Lung (tissue), 11 donors: ENCODE measurements at regions not wholly inside any gene's neighbourhood (a gene's known extent, or its start where the extent isn't known, plus 50 kb on each side); places are given as distances from the start of the nearest gene placed in this dataset.
"Not testable (repeated sequence)": the region's sequence is repeated elsewhere in the genome, so short reads cannot be mapped to it uniquely, and the experiment has no call there.

Source experiments
- ATAC-seq: fragments of 200-7000 bp; cut with Tn5 transposase; one replicate; pipeline ENCODE4 v1.9.1; 2020; ENCODE audit warnings: moderate number of reproducible peaks; ENCODE audit not compliant: insufficient read depth, low FRiP score
- DNase-seq, 3 donors: peaks; one replicate each; pipeline ENCODE4 v3.0.0-alpha.2; 2013 to 2017
- H3K27ac ChIP-seq, 2 donors: one replicate each; pipeline ENCODE4 v1.5.1; 2013; ENCODE audit warnings: mild to moderate bottlenecking in 2 of 2, moderate library complexity in 2 of 2, control low read depth in 1 of 2, inconsistent platforms in 1 of 2, low read depth in 1 of 2, low read length in 1 of 2
- H3K27me3 ChIP-seq, 3 donors: one replicate each; pipeline ENCODE4 v1.5.1; 2013; ENCODE audit warnings: low read length in 2 of 3; ENCODE audit not compliant: control insufficient read depth in 3 of 3, insufficient read depth in 3 of 3
- H3K36me3 ChIP-seq, 4 donors: one replicate each; pipeline ENCODE4 v1.5.1; 2013; ENCODE audit warnings: low read length in 4 of 4, mild to moderate bottlenecking in 1 of 4, moderate library complexity in 1 of 4; ENCODE audit not compliant: control insufficient read depth in 4 of 4, insufficient read depth in 4 of 4
- H3K4me1 ChIP-seq, 5 donors: one replicate each; pipeline ENCODE4 v1.5.1; 2013; ENCODE audit warnings: low read length in 5 of 5, mild to moderate bottlenecking in 2 of 5, moderate library complexity in 1 of 5; ENCODE audit not compliant: control insufficient read depth in 5 of 5, insufficient read depth in 5 of 5
- H3K4me3 ChIP-seq: one replicate; pipeline ENCODE4 v1.5.1; 2013; ENCODE audit warnings: mild to moderate bottlenecking, control low read depth, moderate library complexity
- H3K9ac ChIP-seq, 2 donors: one replicate each; pipeline ENCODE4 v1.5.1; 2013; ENCODE audit warnings: low read length in 2 of 2, control low read depth in 1 of 2; ENCODE audit not compliant: insufficient read depth in 1 of 2
- H3K9me3 ChIP-seq, 4 donors: one replicate each; pipeline ENCODE4 v1.5.1; 2013; ENCODE audit warnings: low read length in 3 of 4, mild to moderate bottlenecking in 1 of 4, moderate library complexity in 1 of 4; ENCODE audit not compliant: control insufficient read depth in 4 of 4, insufficient read depth in 3 of 4
- CTCF ChIP-seq: IDR thresholded peaks from 2 replicates; pipeline ENCODE4 v1.5.1; 2012; ENCODE audit warnings: mild to moderate bottlenecking; ENCODE audit errors: control extremely low read depth, extremely low read depth
- WGBS, 2 donors: extraction: QIAGEN DNeasy Blood & Tissue Kit; methylation state at CpG; one replicate each; pipeline ENCODE4 v1.1.7; 2013; 5-methylcytosine and 5-hydroxymethylcytosine counted together
- donor health status: control.
- donor health status: control.
- donor health status: Bipolar disorder and iron deficiency.
- donor health status: healthy.
- donor health status: DM: yes; HTN: yes; CAD: no.

GRCh38 chr18:966759-967576, 62.3 kb downstream of the ADCYAP1 start:
- no peaks in the 10 kb centered on the region for H3K4me1 ChIP-seq
- ATAC-seq (no peak), DNase-seq (no peak)
- H3K4me3 ChIP-seq: no peak overlapping the region
- no peak overlapping the region for H3K27ac ChIP-seq
- no peak overlapping the region for H3K9ac ChIP-seq
- 56% methylated on average over 8 of the region's 8 CpGs for WGBS, 2 donors
- H3K27me3 ChIP-seq: peaks cover 0 to 9% (median 0%) of the 10 kb centered on the region in 3 donors
- no peak for TF ChIP-seq CTCF
- no peaks in the 10 kb centered on the region for H3K36me3 ChIP-seq
- no peaks in the 10 kb centered on the region for H3K9me3 ChIP-seq

GRCh38 chr18:968910-969309, 64.2 kb downstream of the ADCYAP1 start:
- 78% methylated on average over 1 of the region's 1 CpG for WGBS, 2 donors
- ATAC-seq, H3K9me3 ChIP-seq, H3K27me3 ChIP-seq, H3K9ac ChIP-seq, H3K4me1 ChIP-seq, H3K36me3 ChIP-seq, DNase-seq, H3K27ac ChIP-seq, H3K4me3 ChIP-seq: not testable (repeated sequence)

GRCh38 chr18:969311-969710, 64.6 kb downstream of the ADCYAP1 start:
- H3K27ac ChIP-seq, H3K27me3 ChIP-seq, H3K9ac ChIP-seq, H3K4me3 ChIP-seq, H3K4me1 ChIP-seq, H3K36me3 ChIP-seq, ATAC-seq, DNase-seq, H3K9me3 ChIP-seq: not testable (repeated sequence)
- 94% methylated on average over 3 of the region's 3 CpGs for WGBS, 2 donors

GRCh38 chr18:974606-975005, 69.9 kb downstream of the ADCYAP1 start:
- ATAC-seq, H3K36me3 ChIP-seq, H3K9ac ChIP-seq, H3K27ac ChIP-seq, H3K27me3 ChIP-seq, H3K4me1 ChIP-seq, H3K4me3 ChIP-seq, DNase-seq, H3K9me3 ChIP-seq: not testable (repeated sequence)
- 87 to 95% methylated on average over 3 of the region's 6 CpGs for WGBS, 2 donors

- DNase-seq: not testable (repeated sequence)
- 84 to 92% methylated on average over 20 to 23 of the region's 37 CpGs for WGBS, 2 donors
Observed at GRCh38 chr18:976393-977128, 71.9 kb downstream of the ADCYAP1 start.

GRCh38 chr18:977327-977726, 72.7 kb downstream of the ADCYAP1 start:
- H3K9me3 ChIP-seq, H3K36me3 ChIP-seq, DNase-seq, H3K4me1 ChIP-seq, H3K9ac ChIP-seq, ATAC-seq, H3K27me3 ChIP-seq, H3K4me3 ChIP-seq, H3K27ac ChIP-seq: not testable (repeated sequence)
- 67 to 86% methylated on average over 1 of the region's 1 CpG for whole genome bisulfite sequencing, 2 donors

More at GRCh38 chr18:976393-977128, 71.9 kb downstream of the ADCYAP1 start:
- not testable (repeated sequence) for H3K36me3 ChIP-seq, ATAC-seq, H3K9me3 ChIP-seq, H3K27me3 ChIP-seq, H3K9ac ChIP-seq, H3K4me3 ChIP-seq, H3K4me1 ChIP-seq, H3K27ac ChIP-seq

- H3K4me3 ChIP-seq, H3K27ac ChIP-seq, H3K4me1 ChIP-seq, H3K27me3 ChIP-seq, H3K9ac ChIP-seq, DNase-seq, H3K36me3 ChIP-seq, H3K9me3 ChIP-seq, ATAC-seq: not testable (repeated sequence)
- 80 to 86% methylated on average over 3 of the region's 3 CpGs for WGBS, 2 donors
Observed at GRCh38 chr18:977732-978131, 73.1 kb downstream of the ADCYAP1 start.
